ENCODE measurements at regions not wholly inside any gene's neighbourhood (a gene's known extent, or its start where the extent isn't known, plus 50 kb on each side); places are given as distances from the start of the nearest gene placed in this dataset.

DNA sequence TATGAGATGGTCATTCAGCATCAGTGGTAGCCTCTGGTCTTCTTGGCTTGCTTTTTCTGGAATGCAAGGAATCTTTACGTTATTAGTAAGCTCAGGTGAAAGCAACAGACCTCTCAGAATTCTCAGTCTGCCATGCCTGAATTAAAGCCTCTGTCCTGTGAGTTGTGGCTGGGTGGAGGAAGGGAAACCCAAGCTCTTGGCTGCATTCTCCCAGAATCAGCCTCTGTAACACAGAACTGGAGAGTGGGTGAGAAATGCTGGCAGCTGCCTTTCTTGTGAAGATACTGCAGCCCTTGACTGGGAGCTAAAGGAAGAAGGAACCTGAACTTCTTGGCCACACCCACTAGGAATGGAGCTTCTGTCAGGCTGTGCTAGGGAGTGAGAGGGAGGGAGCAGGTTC is 505.8 kb downstream of the EPHA3 start:
- ATAC-seq, result no peak
- TF ChIP-seq, protein P1, sequence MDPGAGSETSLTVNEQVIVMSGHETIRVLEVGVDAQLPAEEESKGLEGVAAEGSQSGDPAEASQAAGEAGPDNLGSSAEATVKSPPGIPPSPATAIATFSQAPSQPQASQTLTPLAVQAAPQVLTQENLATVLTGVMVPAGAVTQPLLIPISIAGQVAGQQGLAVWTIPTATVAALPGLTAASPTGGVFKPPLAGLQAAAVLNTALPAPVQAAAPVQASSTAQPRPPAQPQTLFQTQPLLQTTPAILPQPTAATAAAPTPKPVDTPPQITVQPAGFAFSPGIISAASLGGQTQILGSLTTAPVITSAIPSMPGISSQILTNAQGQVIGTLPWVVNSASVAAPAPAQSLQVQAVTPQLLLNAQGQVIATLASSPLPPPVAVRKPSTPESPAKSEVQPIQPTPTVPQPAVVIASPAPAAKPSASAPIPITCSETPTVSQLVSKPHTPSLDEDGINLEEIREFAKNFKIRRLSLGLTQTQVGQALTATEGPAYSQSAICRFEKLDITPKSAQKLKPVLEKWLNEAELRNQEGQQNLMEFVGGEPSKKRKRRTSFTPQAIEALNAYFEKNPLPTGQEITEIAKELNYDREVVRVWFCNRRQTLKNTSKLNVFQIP (CRISPR knock-in tag; IDR thresholded peaks at IDR 0.05; ENCODE audit: borderline replicate concordance, low read depth), result no peak
- TF ChIP-seq CSDC2 (CRISPR knock-in tag; IDR thresholded peaks at IDR 0.05) (no peak), ZNF565 (CRISPR knock-in tag; conservative IDR thresholded peaks at IDR 0.05; ENCODE audit: low read depth) (no peak), OSR1 (CRISPR knock-in tag; IDR thresholded peaks at IDR 0.05) (no peak), GLIS3 (CRISPR knock-in tag; IDR thresholded peaks at IDR 0.05) (no peak), RARB (CRISPR knock-in tag; IDR thresholded peaks at IDR 0.05) (no peak), SNAI2 (CRISPR knock-in tag; IDR thresholded peaks at IDR 0.05) (no peak), ARNTL (CRISPR knock-in tag; IDR thresholded peaks at IDR 0.05; ENCODE audit: borderline replicate concordance, low read depth) (no peak)

DNA sequence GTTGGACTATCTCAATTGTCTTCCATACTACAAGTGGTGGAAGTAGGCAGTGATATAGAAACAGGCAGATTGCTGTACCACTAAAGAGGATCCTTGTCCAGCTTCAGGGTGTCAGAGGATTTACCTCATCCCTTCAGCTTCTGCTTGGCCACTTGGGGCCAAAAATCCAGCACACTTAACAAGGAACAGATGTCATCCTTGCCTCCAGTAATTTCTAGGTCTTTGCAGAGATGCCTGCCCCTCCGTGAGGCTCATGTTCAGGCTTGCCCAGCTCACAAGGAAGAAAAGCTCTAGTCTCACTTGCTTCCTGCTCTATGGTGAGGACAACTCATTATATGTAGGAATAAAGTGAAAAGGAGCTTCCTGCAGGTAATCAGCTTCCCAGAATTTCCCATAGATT is 510.3 kb downstream of the EPHA3 start:
- TF ChIP-seq ZFP3 (CRISPR knock-in tag; IDR thresholded peaks at IDR 0.05) (no peak), ISL1 (CRISPR knock-in tag; IDR thresholded peaks at IDR 0.05) (no peak)
- no peak for ATAC-seq

DNA sequence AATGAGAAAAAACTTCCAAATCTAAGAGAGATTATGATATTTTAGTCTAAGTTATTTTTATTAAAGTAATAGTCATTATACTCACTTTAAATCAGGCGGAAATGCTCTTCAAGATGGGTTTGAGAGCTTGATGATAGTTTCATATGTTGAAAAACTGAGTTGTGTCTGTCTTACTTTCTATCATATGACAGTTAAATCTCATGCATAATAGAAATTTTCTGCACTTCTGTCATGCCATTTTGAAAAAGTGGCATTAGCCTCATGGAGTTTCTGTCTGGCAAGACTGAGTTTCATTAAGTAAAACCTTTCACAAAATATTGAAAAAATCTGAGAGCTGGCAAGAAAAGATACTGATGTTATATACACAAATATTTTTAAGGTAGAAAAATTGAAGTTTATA is 511.8 kb downstream of the EPHA3 start:
- ATAC-seq, result no peak
- TF ChIP-seq, protein P2, sequence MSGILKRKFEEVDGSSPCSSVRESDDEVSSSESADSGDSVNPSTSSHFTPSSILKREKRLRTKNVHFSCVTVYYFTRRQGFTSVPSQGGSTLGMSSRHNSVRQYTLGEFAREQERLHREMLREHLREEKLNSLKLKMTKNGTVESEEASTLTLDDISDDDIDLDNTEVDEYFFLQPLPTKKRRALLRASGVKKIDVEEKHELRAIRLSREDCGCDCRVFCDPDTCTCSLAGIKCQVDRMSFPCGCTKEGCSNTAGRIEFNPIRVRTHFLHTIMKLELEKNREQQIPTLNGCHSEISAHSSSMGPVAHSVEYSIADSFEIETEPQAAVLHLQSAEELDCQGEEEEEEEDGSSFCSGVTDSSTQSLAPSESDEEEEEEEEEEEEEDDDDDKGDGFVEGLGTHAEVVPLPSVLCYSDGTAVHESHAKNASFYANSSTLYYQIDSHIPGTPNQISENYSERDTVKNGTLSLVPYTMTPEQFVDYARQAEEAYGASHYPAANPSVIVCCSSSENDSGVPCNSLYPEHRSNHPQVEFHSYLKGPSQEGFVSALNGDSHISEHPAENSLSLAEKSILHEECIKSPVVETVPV (CRISPR knock-in tag; IDR thresholded peaks at IDR 0.05), result no peak
- TF ChIP-seq ZC3H10 (CRISPR knock-in tag; IDR thresholded peaks at IDR 0.05), result no peak
- TF ChIP-seq GLIS3 (CRISPR knock-in tag; IDR thresholded peaks at IDR 0.05), result no peak
- no peak for TF ChIP-seq TOX (CRISPR knock-in tag; IDR thresholded peaks at IDR 0.05; ENCODE audit: borderline replicate concordance)
- TF ChIP-seq RARB (CRISPR knock-in tag; IDR thresholded peaks at IDR 0.05), result no peak
- TF ChIP-seq, protein P3, sequence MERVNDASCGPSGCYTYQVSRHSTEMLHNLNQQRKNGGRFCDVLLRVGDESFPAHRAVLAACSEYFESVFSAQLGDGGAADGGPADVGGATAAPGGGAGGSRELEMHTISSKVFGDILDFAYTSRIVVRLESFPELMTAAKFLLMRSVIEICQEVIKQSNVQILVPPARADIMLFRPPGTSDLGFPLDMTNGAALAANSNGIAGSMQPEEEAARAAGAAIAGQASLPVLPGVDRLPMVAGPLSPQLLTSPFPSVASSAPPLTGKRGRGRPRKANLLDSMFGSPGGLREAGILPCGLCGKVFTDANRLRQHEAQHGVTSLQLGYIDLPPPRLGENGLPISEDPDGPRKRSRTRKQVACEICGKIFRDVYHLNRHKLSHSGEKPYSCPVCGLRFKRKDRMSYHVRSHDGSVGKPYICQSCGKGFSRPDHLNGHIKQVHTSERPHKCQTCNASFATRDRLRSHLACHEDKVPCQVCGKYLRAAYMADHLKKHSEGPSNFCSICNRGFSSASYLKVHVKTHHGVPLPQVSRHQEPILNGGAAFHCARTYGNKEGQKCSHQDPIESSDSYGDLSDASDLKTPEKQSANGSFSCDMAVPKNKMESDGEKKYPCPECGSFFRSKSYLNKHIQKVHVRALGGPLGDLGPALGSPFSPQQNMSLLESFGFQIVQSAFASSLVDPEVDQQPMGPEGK (CRISPR knock-in tag; IDR thresholded peaks at IDR 0.05; ENCODE audit: borderline replicate concordance), result no peak
- TF ChIP-seq OSR1 (CRISPR knock-in tag; IDR thresholded peaks at IDR 0.05), result no peak
- TF ChIP-seq ARNTL (CRISPR knock-in tag; IDR thresholded peaks at IDR 0.05; ENCODE audit: borderline replicate concordance, low read depth), result no peak
- TF ChIP-seq, protein P4, sequence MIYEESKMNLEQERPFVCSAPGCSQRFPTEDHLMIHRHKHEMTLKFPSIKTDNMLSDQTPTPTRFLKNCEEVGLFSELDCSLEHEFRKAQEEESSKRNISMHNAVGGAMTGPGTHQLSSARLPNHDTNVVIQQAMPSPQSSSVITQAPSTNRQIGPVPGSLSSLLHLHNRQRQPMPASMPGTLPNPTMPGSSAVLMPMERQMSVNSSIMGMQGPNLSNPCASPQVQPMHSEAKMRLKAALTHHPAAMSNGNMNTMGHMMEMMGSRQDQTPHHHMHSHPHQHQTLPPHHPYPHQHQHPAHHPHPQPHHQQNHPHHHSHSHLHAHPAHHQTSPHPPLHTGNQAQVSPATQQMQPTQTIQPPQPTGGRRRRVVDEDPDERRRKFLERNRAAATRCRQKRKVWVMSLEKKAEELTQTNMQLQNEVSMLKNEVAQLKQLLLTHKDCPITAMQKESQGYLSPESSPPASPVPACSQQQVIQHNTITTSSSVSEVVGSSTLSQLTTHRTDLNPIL (CRISPR knock-in tag; IDR thresholded peaks at IDR 0.05; ENCODE audit: low read depth), result no peak

DNA sequence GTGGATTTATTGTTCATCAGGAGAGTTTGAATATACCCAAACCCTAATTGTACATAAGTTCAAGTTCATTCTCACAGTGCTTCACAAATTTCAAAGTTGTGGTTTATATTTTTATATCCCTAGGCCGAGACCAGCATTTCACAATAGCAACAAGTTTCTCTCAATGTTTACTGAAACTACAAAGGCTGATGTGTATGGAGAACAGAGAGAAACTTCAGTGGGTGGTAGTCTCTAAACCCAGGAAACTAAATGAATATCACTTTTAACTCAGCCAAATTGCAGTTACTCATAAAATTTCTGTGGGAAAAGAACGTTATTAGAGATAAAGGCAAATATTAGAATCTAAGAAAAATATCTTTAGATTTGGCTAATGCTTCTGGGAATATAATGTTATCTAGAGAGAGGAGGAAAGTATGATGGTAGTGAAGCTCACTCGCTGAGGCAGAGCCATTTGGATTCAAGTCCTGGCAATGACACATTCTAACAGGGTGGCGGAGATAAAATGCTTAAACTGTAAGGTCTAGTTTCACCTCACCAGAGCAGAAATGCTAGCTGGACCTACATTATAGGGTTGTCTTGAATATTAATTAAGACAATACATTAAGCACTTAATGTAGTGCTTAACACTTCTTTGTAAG is 514.8 kb downstream of the EPHA3 start:
- no peak for ATAC-seq
- TF ChIP-seq ESRRG (CRISPR knock-in tag; IDR thresholded peaks at IDR 0.05) (no peak), ARNTL (CRISPR knock-in tag; IDR thresholded peaks at IDR 0.05; ENCODE audit: borderline replicate concordance, low read depth) (no peak), ISL1 (CRISPR knock-in tag; IDR thresholded peaks at IDR 0.05) (no peak), GLIS3 (CRISPR knock-in tag; IDR thresholded peaks at IDR 0.05) (no peak), BACH2 (CRISPR knock-in tag; IDR thresholded peaks at IDR 0.05; ENCODE audit: borderline replicate concordance) (no peak), RARB (CRISPR knock-in tag; IDR thresholded peaks at IDR 0.05) (no peak), ZFP3 (CRISPR knock-in tag; IDR thresholded peaks at IDR 0.05) (no peak), OSR1 (CRISPR knock-in tag; IDR thresholded peaks at IDR 0.05) (no peak), TOX (CRISPR knock-in tag; IDR thresholded peaks at IDR 0.05; ENCODE audit: borderline replicate concordance) (no peak), SNAI2 (CRISPR knock-in tag; IDR thresholded peaks at IDR 0.05) (no peak)
- TF ChIP-seq, protein P4 (CRISPR knock-in tag; IDR thresholded peaks at IDR 0.05; ENCODE audit: low read depth), result no peak
- TF ChIP-seq, protein P1 (CRISPR knock-in tag; IDR thresholded peaks at IDR 0.05; ENCODE audit: borderline replicate concordance, low read depth), result no peak
- TF ChIP-seq, protein P5, sequence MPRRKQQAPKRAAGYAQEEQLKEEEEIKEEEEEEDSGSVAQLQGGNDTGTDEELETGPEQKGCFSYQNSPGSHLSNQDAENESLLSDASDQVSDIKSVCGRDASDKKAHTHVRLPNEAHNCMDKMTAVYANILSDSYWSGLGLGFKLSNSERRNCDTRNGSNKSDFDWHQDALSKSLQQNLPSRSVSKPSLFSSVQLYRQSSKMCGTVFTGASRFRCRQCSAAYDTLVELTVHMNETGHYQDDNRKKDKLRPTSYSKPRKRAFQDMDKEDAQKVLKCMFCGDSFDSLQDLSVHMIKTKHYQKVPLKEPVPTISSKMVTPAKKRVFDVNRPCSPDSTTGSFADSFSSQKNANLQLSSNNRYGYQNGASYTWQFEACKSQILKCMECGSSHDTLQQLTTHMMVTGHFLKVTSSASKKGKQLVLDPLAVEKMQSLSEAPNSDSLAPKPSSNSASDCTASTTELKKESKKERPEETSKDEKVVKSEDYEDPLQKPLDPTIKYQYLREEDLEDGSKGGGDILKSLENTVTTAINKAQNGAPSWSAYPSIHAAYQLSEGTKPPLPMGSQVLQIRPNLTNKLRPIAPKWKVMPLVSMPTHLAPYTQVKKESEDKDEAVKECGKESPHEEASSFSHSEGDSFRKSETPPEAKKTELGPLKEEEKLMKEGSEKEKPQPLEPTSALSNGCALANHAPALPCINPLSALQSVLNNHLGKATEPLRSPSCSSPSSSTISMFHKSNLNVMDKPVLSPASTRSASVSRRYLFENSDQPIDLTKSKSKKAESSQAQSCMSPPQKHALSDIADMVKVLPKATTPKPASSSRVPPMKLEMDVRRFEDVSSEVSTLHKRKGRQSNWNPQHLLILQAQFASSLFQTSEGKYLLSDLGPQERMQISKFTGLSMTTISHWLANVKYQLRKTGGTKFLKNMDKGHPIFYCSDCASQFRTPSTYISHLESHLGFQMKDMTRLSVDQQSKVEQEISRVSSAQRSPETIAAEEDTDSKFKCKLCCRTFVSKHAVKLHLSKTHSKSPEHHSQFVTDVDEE (CRISPR knock-in tag; IDR thresholded peaks at IDR 0.05), result no peak
- TF ChIP-seq, protein P2 (CRISPR knock-in tag; IDR thresholded peaks at IDR 0.05), result no peak

Measured in SK-N-SH treated with all-trans-retinoic acid at 6 μM for 48 hours (cell line).